NCI-H446 (cell line): ENCODE measurements at regions not wholly inside any gene's neighbourhood (a gene's known extent, or its start where the extent isn't known, plus 50 kb on each side); places are given as distances from the start of the nearest gene placed in this dataset.
"Not testable (repeated sequence)": the region's sequence is repeated elsewhere in the genome, so short reads cannot be mapped to it uniquely, and the experiment has no call there.

Source experiments
- DNase-seq, 2 experiments: peaks; one replicate each; lab custom pipeline; 2025; lab: John Stamatoyannopoulos, UW

GRCh38 chr3:150130404-150131100 lies 159.9 kb upstream of the PFN2 start:
- DNase-seq = no peak

- DNase-seq = no peak
These were observed 158.5 kb upstream of the PFN2 start for GRCh38 chr3:150129166-150129565.

GRCh38 chr3:150128126-150128525 lies 157.4 kb upstream of the PFN2 start:
- DNase-seq = no peak

DNA sequence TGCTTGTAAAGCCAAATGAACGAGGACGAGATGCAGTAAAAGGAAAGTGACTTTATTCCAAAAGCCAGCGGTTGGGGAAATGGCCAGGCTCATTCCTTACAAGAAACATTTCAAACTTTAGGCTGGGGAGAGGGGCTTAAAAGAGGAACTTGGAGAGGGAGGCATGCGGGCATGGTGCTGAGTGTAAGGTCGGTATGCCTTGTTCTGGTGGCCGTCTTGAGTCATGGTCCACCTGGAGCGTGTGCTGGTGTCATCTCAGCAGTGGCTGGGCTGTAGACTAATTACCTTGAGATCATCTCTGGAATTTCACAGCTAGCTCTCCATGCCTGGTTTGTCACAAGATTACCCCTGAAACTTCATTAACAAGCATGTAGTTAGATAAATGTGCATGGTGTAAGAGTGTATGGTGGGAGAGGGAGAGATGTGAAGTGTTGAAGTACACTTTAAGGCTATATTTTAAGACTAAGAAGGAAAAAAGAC lies 156.4 kb upstream of the PFN2 start:
- DNase-seq = no peak

DNA sequence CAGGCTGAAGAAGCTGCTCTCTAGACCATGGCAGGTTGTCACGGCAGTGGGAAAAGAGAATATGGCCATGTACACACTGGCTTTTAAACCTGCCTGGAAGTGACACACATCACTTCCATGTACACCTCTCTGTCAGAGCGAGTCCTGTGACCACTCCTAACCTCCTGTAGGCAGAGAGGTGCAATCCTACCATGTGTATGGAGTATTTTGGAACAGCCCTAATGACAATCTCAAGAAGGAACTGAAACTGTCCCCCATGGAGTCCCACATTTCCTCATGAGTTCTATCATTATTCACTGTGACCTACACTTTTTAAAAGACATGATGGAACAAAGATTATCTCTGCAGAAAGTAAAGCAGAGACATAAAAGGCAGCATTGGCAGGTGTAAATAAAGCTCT lies 153.4 kb upstream of the PFN2 start:
- DNase-seq = no peak

DNA sequence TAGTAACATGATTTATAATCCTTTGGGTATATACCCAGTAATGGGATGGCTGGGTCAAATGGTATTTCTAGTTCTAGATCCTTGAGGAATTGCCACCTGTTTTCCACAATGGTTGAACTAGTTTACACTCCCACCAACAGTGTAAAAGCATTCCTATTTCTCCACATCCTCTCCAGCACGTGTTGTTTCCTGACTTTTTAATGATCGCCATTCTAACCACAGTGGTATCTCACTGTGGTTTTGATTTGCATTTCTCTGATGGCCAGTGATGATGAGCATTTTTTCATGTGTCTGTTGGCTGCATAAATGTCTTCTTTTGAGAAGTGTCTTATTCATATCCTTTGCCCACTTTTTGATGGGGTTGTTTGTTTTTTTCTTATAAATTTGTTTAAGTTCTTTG lies 152.6 kb upstream of the PFN2 start:
- DNase-seq = not testable (repeated sequence)

- DNase-seq = no peak
These were observed 147.5 kb upstream of the PFN2 start for GRCh38 chr3:150118219-150118618.

- no peak for DNase-seq
These were observed 146.4 kb upstream of the PFN2 start for GRCh38 chr3:150117076-150117475.

DNA sequence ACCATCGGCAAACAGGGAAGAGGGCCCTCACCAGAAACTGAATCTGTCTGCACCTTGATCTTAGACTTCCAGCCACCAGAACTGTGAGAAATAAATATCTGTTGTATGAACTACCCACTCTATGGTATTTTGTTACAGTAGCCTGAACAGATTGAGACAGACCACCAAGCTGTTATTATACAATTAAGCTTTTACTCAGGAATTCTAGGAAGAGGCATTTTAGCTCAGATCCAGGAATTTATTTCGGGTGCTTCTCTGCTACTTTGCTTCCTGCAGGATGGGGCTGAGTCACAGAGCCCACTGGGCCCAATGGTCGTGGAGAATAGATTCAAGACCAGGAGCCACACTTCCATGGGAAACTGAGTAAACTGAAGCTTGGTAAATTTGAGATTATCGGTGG lies 145.5 kb upstream of the PFN2 start:
- no peak for DNase-seq

DNA sequence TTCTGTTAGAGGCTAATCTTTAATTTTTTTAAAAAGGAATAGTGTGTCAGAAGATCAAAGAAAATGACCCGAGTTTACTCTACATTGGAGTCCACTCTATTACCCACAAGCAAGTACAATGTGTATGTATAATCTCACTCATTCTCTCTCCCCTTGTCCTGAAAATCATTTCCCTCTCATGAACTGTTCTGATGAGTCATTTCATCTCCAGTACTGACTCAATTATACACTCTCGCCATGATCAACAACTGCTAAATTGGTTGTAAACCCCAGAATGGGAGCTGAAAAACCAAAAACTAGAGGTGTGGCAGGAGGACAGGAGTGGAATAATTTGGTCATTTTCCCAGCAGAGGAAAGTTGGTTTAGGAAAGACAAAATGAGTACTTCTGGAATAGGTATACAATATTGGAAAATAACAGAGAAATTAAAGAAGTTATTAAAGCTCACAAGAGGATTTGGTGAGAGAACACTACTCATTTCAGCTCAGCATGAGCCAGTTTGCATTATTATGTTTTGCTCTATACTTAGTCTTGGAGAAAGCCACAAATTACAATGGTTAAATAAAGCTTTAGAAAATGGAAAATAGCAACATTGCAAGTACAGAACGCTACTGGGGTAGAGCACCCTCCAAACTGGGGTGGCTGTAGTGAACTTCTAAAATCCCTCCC lies 144.3 kb upstream of the PFN2 start:
- DNase-seq = no peak

- DNase-seq = no peak
These were observed 143.6 kb upstream of the PFN2 start for GRCh38 chr3:150114273-150114672.

GRCh38 chr3:150110097-150110496 lies 139.4 kb upstream of the PFN2 start:
- DNase-seq = no peak

- DNase-seq = peak in 1 of 2 experiments; percentile 60
These were observed 136.9 kb upstream of the PFN2 start for GRCh38 chr3:150107429-150108175.

DNA sequence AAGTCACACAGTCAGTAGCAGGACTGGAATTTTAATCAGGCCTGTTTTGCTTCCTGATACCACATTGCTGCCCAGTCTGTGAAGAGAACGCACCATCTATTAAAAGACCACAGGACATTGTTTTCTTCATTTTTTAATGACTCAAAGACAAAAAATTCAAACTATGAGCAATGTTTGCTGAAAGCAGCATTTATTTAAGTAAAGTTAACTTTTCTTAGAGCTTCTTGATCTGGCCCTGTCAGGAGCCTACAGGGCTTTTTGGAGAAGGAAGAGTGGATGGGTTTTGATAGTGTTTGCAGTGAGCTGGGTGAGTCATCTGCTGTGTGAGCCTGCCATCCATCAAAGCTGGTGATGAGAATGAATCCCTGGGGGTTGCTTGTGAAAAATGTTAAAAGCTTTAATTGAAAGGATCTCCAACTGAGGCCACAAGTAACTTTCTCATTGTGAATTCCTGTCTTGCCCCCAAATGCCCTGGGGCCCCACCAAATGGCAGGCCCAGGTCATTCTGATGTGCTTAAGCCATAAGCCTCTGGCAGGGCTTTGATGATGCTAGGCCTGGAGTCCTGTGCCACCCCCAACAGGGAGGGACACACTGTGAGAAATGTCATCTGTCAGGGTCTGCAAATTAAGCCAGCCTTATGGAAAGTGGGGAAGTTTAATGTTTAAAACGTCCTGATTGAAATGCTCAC lies 136.2 kb upstream of the PFN2 start:
- DNase-seq = peak; percentile 78 to 84

- peak in 1 of 2 experiments; percentile 71 for DNase-seq
These were observed 135.4 kb upstream of the PFN2 start for GRCh38 chr3:150105886-150106612.

DNA sequence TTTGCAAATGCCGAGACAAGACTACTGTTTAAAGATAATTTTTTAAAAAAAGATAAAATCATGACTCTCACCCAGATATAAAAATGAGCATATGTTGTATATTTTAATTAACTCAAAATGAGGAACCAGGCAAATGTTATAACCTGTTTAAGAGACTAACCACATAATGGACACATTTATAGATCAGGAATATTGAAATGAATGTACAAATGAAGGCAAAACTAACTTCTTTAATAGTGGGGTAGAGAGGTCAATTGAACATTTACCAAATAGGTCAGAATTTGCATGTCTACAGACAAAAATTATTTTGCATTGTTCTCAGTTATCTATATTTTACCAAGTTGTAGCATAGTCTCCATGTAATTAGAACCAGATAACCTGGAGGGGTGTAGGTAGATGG lies 134.3 kb upstream of the PFN2 start:
- DNase-seq = no peak

GRCh38 chr3:150104564-150104963 lies 133.9 kb upstream of the PFN2 start:
- no peak for DNase-seq

DNA sequence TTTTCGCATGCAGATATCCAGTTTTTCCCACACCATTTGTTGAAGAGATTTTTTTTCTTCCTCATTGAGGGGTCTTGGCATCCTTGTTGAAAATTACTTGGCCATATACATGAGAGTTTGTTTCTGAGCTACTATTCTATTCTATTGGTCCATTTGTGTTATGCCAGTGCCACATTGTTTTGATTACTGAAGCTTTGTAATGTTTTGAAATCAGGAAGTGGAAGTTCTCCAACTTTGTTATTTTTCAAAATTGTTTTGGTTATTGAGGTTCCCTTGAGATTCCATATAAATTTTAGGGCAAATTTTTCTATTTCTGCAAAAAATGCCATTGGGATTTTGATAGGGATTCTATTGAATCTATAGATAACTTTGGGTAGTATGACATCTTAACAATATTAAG lies 130.3 kb upstream of the PFN2 start:
- no peak for DNase-seq

GRCh38 chr3:150098621-150099020 lies 127.9 kb upstream of the PFN2 start:
- no peak for DNase-seq

DNA sequence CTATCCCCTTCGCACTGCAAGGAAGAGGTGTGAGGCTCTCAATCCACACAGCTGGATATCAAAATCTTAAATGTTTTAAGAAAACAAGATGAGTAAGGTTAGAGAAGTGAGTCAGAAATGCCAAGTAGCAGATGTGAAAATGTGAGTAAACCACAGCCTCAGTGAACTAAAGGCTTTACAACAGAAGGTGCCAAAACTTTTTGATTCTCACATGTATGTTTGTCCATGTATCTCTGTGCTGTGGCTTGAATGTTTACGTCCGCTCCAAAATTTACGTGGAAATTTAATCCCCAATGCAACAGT lies 126.8 kb upstream of the PFN2 start:
- DNase-seq = peak in 1 of 2 experiments; percentile 27

DNA sequence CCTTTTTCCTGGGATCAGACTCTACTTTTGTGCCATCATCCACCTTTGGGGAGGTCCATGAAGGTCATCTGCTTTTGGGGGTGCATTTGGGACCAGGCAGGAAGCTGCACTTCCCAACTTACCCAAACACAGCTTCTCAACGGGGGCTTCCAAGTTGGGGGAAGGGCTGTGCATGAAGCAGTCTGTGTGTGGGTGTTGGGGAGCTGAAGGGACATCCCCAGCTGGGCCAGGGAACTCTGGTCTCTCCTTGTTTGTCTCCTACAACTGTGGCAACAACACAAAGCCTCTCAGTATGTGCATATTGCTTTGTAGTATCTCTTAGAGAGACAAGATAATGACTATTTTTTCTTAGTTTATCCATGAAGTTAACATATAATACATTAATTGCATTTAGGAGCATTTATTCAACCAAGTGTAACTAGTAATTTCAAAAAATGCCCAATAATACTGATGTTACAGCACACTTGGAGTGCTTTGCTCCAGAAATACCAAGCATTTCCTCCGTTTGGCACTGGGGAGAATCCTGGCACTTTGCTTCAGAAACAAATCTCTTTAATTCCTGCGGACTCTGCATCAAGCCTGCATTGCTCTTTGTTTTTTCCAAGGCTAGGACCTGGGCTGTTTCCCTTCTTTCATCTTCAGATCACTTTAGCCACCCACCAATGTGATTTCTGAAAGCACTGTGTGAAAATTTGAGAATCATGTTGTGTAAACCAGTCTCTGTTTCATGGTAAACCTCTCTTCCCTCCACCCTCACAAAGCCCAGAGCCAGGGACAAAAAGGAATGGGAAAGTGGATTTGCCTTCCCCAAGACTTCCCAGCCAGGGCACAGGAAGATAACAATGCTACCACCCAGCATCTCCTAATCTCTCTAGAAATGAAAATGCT lies 126.2 kb upstream of the PFN2 start:
- no peak for DNase-seq
